ENCODE measurements at regions not wholly inside any gene's neighbourhood (a gene's known extent, or its start where the extent isn't known, plus 50 kb on each side); places are given as distances from the start of the nearest gene placed in this dataset.
"Not testable (repeated sequence)": the region's sequence is repeated elsewhere in the genome, so short reads cannot be mapped to it uniquely, and the experiment has no call there.

DNA sequence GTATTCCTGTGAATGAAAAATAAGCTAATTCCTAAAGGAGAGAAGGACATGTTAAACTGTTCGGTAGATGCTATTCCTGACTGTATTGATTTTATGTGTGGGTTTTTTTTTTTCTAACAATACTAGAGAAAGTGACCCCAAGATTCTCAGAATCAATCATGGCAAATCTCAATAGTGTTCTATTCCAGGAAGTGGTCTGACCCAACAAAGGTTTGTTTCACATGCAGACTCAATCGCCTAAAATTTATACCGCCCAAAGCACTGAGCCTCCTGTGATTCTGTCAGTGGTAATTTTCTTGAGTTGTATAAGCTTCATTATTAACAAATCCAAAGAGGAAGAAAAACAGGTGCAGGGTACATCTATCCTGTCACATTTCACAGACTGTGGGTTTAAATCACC lies 293.7 kb downstream of the SUCLA2 start:
- WGBS, 2 donors, result 92 to 93% methylated on average over 3 of the region's 3 CpGs
- H3K4me1 ChIP-seq, result no peaks in the 10 kb centered on the region
- H3K36me3 ChIP-seq (ENCODE audit: low read depth, missing control alignments), result no peaks in the 10 kb centered on the region
- TF ChIP-seq POLR2A (IDR thresholded peaks at IDR 0.05), result no peak
- TF ChIP-seq CTCF (IDR thresholded peaks at IDR 0.05), result no peak
- intact Hi-C loops (cut with DNase I; ENCODE audit: low total_unique reads), result no loop called here
- H3K27me3 ChIP-seq, result no peaks in the 10 kb centered on the region
- DNase-seq, result no peak
- no peak overlapping the region for H3K27ac ChIP-seq
- H3K9me3 ChIP-seq, result no peaks in the 10 kb centered on the region
- no peak overlapping the region for H3K4me3 ChIP-seq

- H3K27me3 ChIP-seq, result no peaks in the 10 kb centered on the region
- H3K4me1 ChIP-seq, result no peaks in the 10 kb centered on the region
- intact Hi-C loops (cut with DNase I; ENCODE audit: low total_unique reads), result no loop called here
- H3K36me3 ChIP-seq (ENCODE audit: low read depth, missing control alignments), result no peaks in the 10 kb centered on the region
- 80 to 82% methylated on average over 4 of the region's 4 CpGs for WGBS, 2 donors
- no peak overlapping the region for H3K27ac ChIP-seq
- no peak overlapping the region for H3K4me3 ChIP-seq
- DNase-seq, result no peak
- no peaks in the 10 kb centered on the region for H3K9me3 ChIP-seq
- TF ChIP-seq CTCF (IDR thresholded peaks at IDR 0.05), result no peak
- no peak for TF ChIP-seq POLR2A (IDR thresholded peaks at IDR 0.05)
These were observed 295.9 kb downstream of the SUCLA2 start for GRCh38 chr13:47705185-47705584.

GRCh38 chr13:47696674-47697073 lies 304.4 kb downstream of the SUCLA2 start:
- intact Hi-C loops (cut with DNase I; ENCODE audit: low total_unique reads), result no loop called here
- no peaks in the 10 kb centered on the region for H3K9me3 ChIP-seq
- no peaks in the 10 kb centered on the region for H3K27me3 ChIP-seq
- H3K36me3 ChIP-seq (ENCODE audit: low read depth, missing control alignments), result no peaks in the 10 kb centered on the region
- no peak overlapping the region for H3K4me3 ChIP-seq
- no peak for DNase-seq
- TF ChIP-seq CTCF (IDR thresholded peaks at IDR 0.05) (no peak), POLR2A (IDR thresholded peaks at IDR 0.05) (no peak)
- 75 to 89% methylated on average over 3 of the region's 3 CpGs for WGBS, 2 donors
- no peak overlapping the region for H3K27ac ChIP-seq
- no peaks in the 10 kb centered on the region for H3K4me1 ChIP-seq

GRCh38 chr13:47687577-47687976 lies 313.5 kb downstream of the SUCLA2 start:
- WGBS, 2 donors, result 50 to 55% methylated on average over 2 of the region's 2 CpGs
- TF ChIP-seq CTCF (IDR thresholded peaks at IDR 0.05), result no peak
- TF ChIP-seq POLR2A (IDR thresholded peaks at IDR 0.05), result no peak
- intact Hi-C loops (cut with DNase I; ENCODE audit: low total_unique reads), result no loop called here
- Histone ChIP-seq H3K9me3 (no peaks in the 10 kb centered on the region), H3K4me3 (no peak overlapping the region), H3K4me1 (no peaks in the 10 kb centered on the region), H3K27ac (no peak overlapping the region), H3K27me3 (no peaks in the 10 kb centered on the region), H3K36me3 (ENCODE audit: low read depth, missing control alignments) (no peaks in the 10 kb centered on the region)
- no peak for DNase-seq

DNA sequence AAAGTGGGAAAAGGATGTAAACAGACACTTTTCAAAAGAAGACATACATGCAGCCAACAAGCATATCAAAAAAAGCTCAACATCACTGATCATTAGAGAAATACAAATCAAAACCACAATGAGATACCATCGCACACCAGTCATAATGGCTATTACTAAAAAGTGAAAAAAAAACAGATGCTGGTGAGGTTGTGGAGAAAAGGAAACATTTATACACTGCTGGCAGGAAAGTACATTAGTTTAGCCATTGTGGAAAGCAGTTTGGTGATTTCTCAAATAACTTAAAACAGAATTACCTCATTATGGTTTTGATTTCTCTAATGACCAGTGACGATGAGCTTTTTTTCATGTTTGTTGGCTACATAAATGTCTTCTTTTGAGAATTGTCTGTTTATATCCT lies 315.9 kb downstream of the SUCLA2 start:
- H3K27me3 ChIP-seq; DNase-seq; H3K4me3 ChIP-seq; H3K36me3 ChIP-seq (ENCODE audit: low read depth, missing control alignments); H3K4me1 ChIP-seq; intact Hi-C loops (cut with DNase I; ENCODE audit: low total_unique reads); H3K9me3 ChIP-seq; H3K27ac ChIP-seq: not testable (repeated sequence)
- 79 to 86% methylated on average over 2 of the region's 2 CpGs for WGBS, 2 donors
